ENCODE measurements at regions not wholly inside any gene's neighbourhood (a gene's known extent, or its start where the extent isn't known, plus 50 kb on each side); places are given as distances from the start of the nearest gene placed in this dataset.
A peak's percentile ranks its signal among the peaks of the same experiment; 100 is the strongest.

- no peak for DNase-seq (ENCODE audit: low read depth in 1 of 2, low spot score in 1 of 2)
- Histone ChIP-seq H3K9me3 (ENCODE audit: low read depth) (no peaks in the 10 kb centered on the region), H3K4me1 (ENCODE audit: low read depth) (peaks cover 11% of the 10 kb centered on the region), H3K4me3 (no peak overlapping the region), H3K27me3 (peaks cover 12% of the 10 kb centered on the region), H3K36me3 (no peaks in the 10 kb centered on the region), H3K27ac (no peak overlapping the region)
- TF ChIP-seq, protein P1, sequence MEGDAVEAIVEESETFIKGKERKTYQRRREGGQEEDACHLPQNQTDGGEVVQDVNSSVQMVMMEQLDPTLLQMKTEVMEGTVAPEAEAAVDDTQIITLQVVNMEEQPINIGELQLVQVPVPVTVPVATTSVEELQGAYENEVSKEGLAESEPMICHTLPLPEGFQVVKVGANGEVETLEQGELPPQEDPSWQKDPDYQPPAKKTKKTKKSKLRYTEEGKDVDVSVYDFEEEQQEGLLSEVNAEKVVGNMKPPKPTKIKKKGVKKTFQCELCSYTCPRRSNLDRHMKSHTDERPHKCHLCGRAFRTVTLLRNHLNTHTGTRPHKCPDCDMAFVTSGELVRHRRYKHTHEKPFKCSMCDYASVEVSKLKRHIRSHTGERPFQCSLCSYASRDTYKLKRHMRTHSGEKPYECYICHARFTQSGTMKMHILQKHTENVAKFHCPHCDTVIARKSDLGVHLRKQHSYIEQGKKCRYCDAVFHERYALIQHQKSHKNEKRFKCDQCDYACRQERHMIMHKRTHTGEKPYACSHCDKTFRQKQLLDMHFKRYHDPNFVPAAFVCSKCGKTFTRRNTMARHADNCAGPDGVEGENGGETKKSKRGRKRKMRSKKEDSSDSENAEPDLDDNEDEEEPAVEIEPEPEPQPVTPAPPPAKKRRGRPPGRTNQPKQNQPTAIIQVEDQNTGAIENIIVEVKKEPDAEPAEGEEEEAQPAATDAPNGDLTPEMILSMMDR (IDR thresholded peaks at IDR 0.05; ENCODE audit: low read depth, low read length) = no peak
Observed at GRCh38 chr2:150409196-150409595, 78.3 kb downstream of the RND3 start.

DNA sequence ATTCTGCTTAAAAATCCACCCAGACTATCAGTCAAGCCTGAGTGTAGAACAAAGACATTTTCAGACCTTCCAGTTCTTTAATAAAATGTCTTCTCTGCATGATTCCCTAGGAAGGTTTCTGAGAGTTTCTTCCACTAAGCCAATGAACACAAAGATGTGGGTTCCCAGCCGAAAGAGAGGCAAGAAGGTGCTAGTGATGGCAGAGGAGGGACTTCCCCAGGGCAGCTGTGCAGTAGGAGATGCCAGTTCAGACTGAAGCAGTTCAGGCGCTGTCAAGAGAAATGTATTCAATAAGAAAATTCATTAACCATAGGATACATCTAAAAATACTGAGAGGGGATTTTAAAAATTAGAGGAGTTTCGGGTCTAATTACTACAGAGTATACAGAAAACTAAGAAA lies 83.3 kb downstream of the RND3 start:
- no peaks in the 10 kb centered on the region for H3K9me3 ChIP-seq (ENCODE audit: low read depth)
- H3K4me3 ChIP-seq = no peak overlapping the region
- H3K27ac ChIP-seq = no peak overlapping the region
- TF ChIP-seq, protein P1 (IDR thresholded peaks at IDR 0.05; ENCODE audit: low read depth, low read length) = no peak
- H3K36me3 ChIP-seq = no peaks in the 10 kb centered on the region
- H3K27me3 ChIP-seq = peaks cover 9% of the 10 kb centered on the region
- no peak for DNase-seq (ENCODE audit: low read depth in 1 of 2, low spot score in 1 of 2)
- peaks cover 11% of the 10 kb centered on the region for H3K4me1 ChIP-seq (ENCODE audit: low read depth)

- Histone ChIP-seq H3K27ac (no peak overlapping the region), H3K36me3 (no peaks in the 10 kb centered on the region), H3K4me1 (ENCODE audit: low read depth) (peaks cover 11% of the 10 kb centered on the region), H3K9me3 (ENCODE audit: low read depth) (no peaks in the 10 kb centered on the region), H3K4me3 (no peak overlapping the region), H3K27me3 (peaks cover 3% of the 10 kb centered on the region)
- TF ChIP-seq, protein P1 (IDR thresholded peaks at IDR 0.05; ENCODE audit: low read depth, low read length) = no peak
- DNase-seq (ENCODE audit: low read depth in 1 of 2, low spot score in 1 of 2) = peak in 1 of 2 donors; percentile 33
Observed at GRCh38 chr2:150403457-150403856, 84.0 kb downstream of the RND3 start.

GRCh38 chr2:150402953-150403352 lies 84.5 kb downstream of the RND3 start:
- TF ChIP-seq, protein P1 (IDR thresholded peaks at IDR 0.05; ENCODE audit: low read depth, low read length) = no peak
- no peaks in the 10 kb centered on the region for H3K9me3 ChIP-seq (ENCODE audit: low read depth)

DNA sequence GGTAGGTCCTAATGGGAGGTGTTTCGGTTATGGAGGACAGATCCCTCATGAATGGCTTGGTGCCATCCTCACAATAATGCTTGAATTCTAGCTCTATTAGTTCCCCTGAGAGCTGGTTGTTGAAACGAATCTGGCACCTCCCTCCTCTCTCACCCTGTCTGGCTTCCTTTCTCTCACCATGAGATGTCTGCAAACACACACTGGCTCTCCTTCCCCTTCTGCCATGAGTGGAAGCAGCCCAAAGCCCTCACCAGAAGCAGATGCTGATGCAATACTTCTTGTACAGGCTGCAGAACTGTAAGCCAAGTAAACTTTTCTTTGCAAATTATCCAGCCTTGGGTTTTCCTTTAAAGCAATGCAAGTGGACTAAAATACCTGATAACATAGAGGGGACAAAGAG lies 86.6 kb downstream of the RND3 start:
- H3K27ac ChIP-seq = no peak overlapping the region
- TF ChIP-seq, protein P1 (IDR thresholded peaks at IDR 0.05; ENCODE audit: low read depth, low read length) = no peak
- no peaks in the 10 kb centered on the region for H3K36me3 ChIP-seq
- DNase-seq (ENCODE audit: low read depth in 1 of 2, low spot score in 1 of 2) = peak in 1 of 2 donors; percentile 27
- H3K4me1 ChIP-seq (ENCODE audit: low read depth) = peaks cover 11% of the 10 kb centered on the region
- H3K9me3 ChIP-seq (ENCODE audit: low read depth) = no peaks in the 10 kb centered on the region
- H3K4me3 ChIP-seq = no peak overlapping the region
- no peaks in the 10 kb centered on the region for H3K27me3 ChIP-seq

More at GRCh38 chr2:150402953-150403352, 84.5 kb downstream of the RND3 start:
- no peak for DNase-seq (ENCODE audit: low read depth in 1 of 2, low spot score in 1 of 2)
- no peak overlapping the region for H3K27ac ChIP-seq
- H3K27me3 ChIP-seq = no peaks in the 10 kb centered on the region
- peaks cover 11% of the 10 kb centered on the region for H3K4me1 ChIP-seq (ENCODE audit: low read depth)
- no peak overlapping the region for H3K4me3 ChIP-seq
- H3K36me3 ChIP-seq = no peaks in the 10 kb centered on the region

GRCh38 chr2:150392614-150393013 lies 94.9 kb downstream of the RND3 start:
- Histone ChIP-seq H3K27ac (no peak overlapping the region), H3K36me3 (no peaks in the 10 kb centered on the region), H3K4me3 (no peak overlapping the region), H3K9me3 (ENCODE audit: low read depth) (no peaks in the 10 kb centered on the region), H3K4me1 (ENCODE audit: low read depth) (no peaks in the 10 kb centered on the region), H3K27me3 (no peaks in the 10 kb centered on the region)
- TF ChIP-seq, protein P1 (IDR thresholded peaks at IDR 0.05; ENCODE audit: low read depth, low read length) = no peak
- DNase-seq (ENCODE audit: low read depth in 1 of 2, low spot score in 1 of 2) = no peak
